OCI-LY1 (cell line): ENCODE measurements at regions not wholly inside any gene's neighbourhood (a gene's known extent, or its start where the extent isn't known, plus 50 kb on each side); places are given as distances from the start of the nearest gene placed in this dataset.

Experiments used
- CTCF ChIP-seq: fragments of 200-600 bp; sonication (generic), shearing (Covaris generic); IDR thresholded peaks from 2 replicates; pipeline ENCODE4 v1.5.1; 2017; ENCODE audit warnings: mild to moderate bottlenecking, antibody characterized with exemption, low read length, moderate library complexity, mixed read lengths
- EZH2 ChIP-seq: fragments of 200-600 bp; sonication (generic), shearing (Covaris generic); IDR thresholded peaks from 2 replicates; pipeline ENCODE4 v1.8.0; 2017; ENCODE audit warnings: borderline replicate concordance, mixed run types, mild to moderate bottlenecking, antibody characterized with exemption, low read length, moderate library complexity, mixed read lengths

- TF ChIP-seq CTCF (no peak), EZH2 (no peak)
These were observed 252.1 kb upstream of the STARD13 start for GRCh38 chr13:33537676-33538075.
